ENCODE measurements at regions not wholly inside any gene's neighbourhood (a gene's known extent, or its start where the extent isn't known, plus 50 kb on each side); places are given as distances from the start of the nearest gene placed in this dataset.

DNA sequence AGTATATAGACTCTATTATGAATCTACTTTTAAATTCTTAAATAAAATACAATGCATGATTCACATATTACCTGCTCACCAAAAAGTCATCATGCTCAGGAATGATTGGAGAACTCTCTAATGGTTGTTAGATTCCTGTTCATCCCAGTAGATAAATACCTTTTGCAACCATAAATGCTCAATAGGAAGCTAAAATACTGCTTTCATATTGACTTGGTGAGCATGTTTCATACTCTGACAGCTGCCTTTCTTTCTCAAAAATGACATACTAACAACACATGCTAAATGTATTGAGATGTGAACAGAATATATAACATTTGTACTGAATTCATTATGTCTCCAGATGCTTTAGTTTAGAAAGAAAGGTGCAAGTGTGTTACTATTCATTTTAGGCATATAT, 79.6 kb upstream of the SLCO6A1 start:
- no peak for DNase-seq
- no peaks in the 10 kb centered on the region for H3K36me3 ChIP-seq
- no peak overlapping the region for H3K4me3 ChIP-seq
- H3K4me1 ChIP-seq, result no peaks in the 10 kb centered on the region
- peaks cover 0 to 4% (median 0%) of the 10 kb centered on the region in 7 donors for H3K27me3 ChIP-seq (replicated peaks in 1 of 7)
- H3K9me3 ChIP-seq, result no peaks in the 10 kb centered on the region
- TF ChIP-seq POLR2AphosphoS5 (IDR thresholded peaks at IDR 0.05), result no peak
- TF ChIP-seq, protein P1, sequence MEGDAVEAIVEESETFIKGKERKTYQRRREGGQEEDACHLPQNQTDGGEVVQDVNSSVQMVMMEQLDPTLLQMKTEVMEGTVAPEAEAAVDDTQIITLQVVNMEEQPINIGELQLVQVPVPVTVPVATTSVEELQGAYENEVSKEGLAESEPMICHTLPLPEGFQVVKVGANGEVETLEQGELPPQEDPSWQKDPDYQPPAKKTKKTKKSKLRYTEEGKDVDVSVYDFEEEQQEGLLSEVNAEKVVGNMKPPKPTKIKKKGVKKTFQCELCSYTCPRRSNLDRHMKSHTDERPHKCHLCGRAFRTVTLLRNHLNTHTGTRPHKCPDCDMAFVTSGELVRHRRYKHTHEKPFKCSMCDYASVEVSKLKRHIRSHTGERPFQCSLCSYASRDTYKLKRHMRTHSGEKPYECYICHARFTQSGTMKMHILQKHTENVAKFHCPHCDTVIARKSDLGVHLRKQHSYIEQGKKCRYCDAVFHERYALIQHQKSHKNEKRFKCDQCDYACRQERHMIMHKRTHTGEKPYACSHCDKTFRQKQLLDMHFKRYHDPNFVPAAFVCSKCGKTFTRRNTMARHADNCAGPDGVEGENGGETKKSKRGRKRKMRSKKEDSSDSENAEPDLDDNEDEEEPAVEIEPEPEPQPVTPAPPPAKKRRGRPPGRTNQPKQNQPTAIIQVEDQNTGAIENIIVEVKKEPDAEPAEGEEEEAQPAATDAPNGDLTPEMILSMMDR (IDR thresholded peaks at IDR 0.05 in 8 of 11, conservative IDR thresholded peaks at IDR 0.05 in 3 of 11), result no peak
- no peak for TF ChIP-seq POLR2A (IDR thresholded peaks at IDR 0.05)
- no peak overlapping the region for H3K27ac ChIP-seq
- intact Hi-C loops (cut with DNase I; ENCODE audit: low total_unique reads), result no loop called here

DNA sequence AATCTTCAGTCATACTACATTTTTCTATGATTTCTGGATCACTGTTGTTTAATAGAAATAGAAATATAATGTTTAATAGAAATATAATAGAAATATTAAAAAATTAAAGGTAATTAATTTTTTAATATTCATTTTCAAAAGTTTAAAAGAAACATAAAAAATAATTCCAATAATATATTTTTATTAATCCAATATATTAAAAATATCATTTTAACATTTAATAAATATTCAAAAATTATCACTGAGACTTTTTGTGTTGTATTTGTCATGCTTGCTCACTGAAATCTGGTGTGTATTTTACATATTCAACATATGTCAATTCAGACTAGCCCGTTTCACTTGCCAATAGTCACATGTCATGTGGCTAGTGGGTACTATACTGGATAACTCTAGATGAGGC, 80.6 kb upstream of the SLCO6A1 start:
- Histone ChIP-seq H3K9me3 (no peaks in the 10 kb centered on the region), H3K27ac (no peak overlapping the region), H3K4me3 (no peak overlapping the region), H3K36me3 (no peaks in the 10 kb centered on the region), H3K27me3 (replicated peaks in 1 of 7) (peaks cover 0 to 4% (median 0%) of the 10 kb centered on the region in 7 donors), H3K4me1 (peaks cover 0 to 4% (median 0%) of the 10 kb centered on the region in 6 donors)
- intact Hi-C loops (cut with DNase I; ENCODE audit: low total_unique reads), result no loop called here
- WGBS, 5 donors, result 78 to 85% (median 81%) methylated on average over 1 of the region's 1 CpG
- TF ChIP-seq, protein P1 (IDR thresholded peaks at IDR 0.05 in 8 of 11, conservative IDR thresholded peaks at IDR 0.05 in 3 of 11), result no peak
- no peak for TF ChIP-seq POLR2A (IDR thresholded peaks at IDR 0.05)
- no peak for TF ChIP-seq POLR2AphosphoS5 (IDR thresholded peaks at IDR 0.05)
- DNase-seq, result no peak

DNA sequence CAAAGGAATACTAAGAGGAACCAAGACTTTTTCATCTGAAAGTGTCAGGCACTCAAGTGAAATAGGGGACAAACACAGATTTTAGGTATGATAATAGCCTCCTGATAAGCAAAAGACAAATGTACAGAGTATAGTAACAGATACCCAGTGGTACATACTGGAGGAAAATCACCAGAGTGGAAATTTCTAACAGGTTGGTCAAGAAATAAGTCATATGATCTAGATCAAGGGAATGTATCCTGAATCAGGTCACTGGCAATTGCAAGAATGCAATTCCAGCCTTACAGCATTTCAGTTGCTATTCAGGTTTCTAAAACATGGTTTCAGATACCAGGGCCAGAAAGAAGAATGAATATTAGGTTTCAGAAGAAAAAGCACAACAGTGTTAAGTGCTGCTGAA, 82.2 kb upstream of the SLCO6A1 start:
- intact Hi-C loops (cut with DNase I; ENCODE audit: low total_unique reads), result loop anchor here (10.0 kb wide), 2 partner anchors 464 to 554 kb away; no protein-coding TSS in a partner anchor
- Histone ChIP-seq H3K4me1 (peaks cover 0 to 4% (median 0%) of the 10 kb centered on the region in 6 donors), H3K9me3 (no peaks in the 10 kb centered on the region), H3K27ac (no peak overlapping the region), H3K27me3 (replicated peaks in 1 of 7) (peaks cover 0 to 3% (median 0%) of the 10 kb centered on the region in 7 donors), H3K36me3 (no peaks in the 10 kb centered on the region), H3K4me3 (no peak overlapping the region)
- TF ChIP-seq, protein P1 (IDR thresholded peaks at IDR 0.05 in 8 of 11, conservative IDR thresholded peaks at IDR 0.05 in 3 of 11), result no peak
- TF ChIP-seq POLR2A (IDR thresholded peaks at IDR 0.05) (no peak), POLR2AphosphoS5 (IDR thresholded peaks at IDR 0.05) (no peak)
- no peak for DNase-seq

DNA sequence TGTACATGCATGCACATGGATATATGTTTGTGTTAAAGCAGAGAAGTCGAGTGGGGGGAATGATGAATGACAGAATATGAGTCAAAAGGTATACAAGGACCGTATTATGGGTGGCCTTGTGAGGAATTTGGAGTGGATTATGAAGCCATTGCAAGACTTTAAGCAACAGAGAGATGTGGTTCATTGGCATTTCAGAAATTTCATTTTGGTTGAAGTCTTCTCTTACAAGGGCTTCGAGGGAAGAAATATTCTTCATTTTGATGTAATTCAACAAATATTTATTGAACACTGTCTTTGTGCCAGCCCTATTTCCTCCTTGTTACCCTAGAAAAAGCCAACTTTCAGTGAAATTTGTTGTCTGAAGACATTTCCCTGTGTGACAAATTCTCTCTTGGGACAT, 83.9 kb upstream of the SLCO6A1 start:
- no peak for DNase-seq
- H3K36me3 ChIP-seq, result no peaks in the 10 kb centered on the region
- no peak overlapping the region for H3K27ac ChIP-seq
- WGBS, 5 donors, result 63 to 80% (median 76%) methylated on average over 3 of the region's 3 CpGs
- intact Hi-C loops (cut with DNase I; ENCODE audit: low total_unique reads), result loop anchor here (10.0 kb wide), 2 partner anchors 462 to 552 kb away; no protein-coding TSS in a partner anchor
- H3K4me3 ChIP-seq, result no peak overlapping the region
- TF ChIP-seq, protein P1 (IDR thresholded peaks at IDR 0.05 in 8 of 11, conservative IDR thresholded peaks at IDR 0.05 in 3 of 11), result no peak
- no peak for TF ChIP-seq POLR2A (IDR thresholded peaks at IDR 0.05)
- H3K9me3 ChIP-seq, result no peaks in the 10 kb centered on the region
- no peaks in the 10 kb centered on the region for H3K27me3 ChIP-seq (replicated peaks in 1 of 7)
- H3K4me1 ChIP-seq, result peaks cover 0 to 4% (median 0%) of the 10 kb centered on the region in 6 donors
